ENCODE measurements at regions not wholly inside any gene's neighbourhood (a gene's known extent, or its start where the extent isn't known, plus 50 kb on each side); places are given as distances from the start of the nearest gene placed in this dataset.

- in situ Hi-C loops (cut with HindIII; ENCODE audit: extremely low pct_ligation_motif_present, low pct_unique_long_range_greater_than_20kb) (no loop called here), intact Hi-C loops (cut with micrococcal nuclease; ENCODE audit: unreplicated experiment) (no loop called here)
- no TSS peak for BruUV-seq (replicated peaks)
- Histone ChIP-seq H3K4me1 (ENCODE audit: insufficient read depth, low read length) (no peaks in the 10 kb centered on the region), H3K79me2 (ENCODE audit: insufficient read depth, low read length) (no peaks in the 10 kb centered on the region), H3K27ac (ENCODE audit: extremely low read length, insufficient read depth, low read length) (no peak overlapping the region), H3K4me3 (replicated peaks in 1 of 3; ENCODE audit: insufficient read depth in 1 of 3, low read depth in 2 of 3, low read length in 3 of 3) (no peak overlapping the region), H3K27me3 (ENCODE audit: control insufficient read depth in 1 of 2, insufficient read depth in 2 of 2, low read length in 2 of 2) (peaks cover 0 to 13% of the 10 kb centered on the region in 2 experiments; a peak in 2 of 5 replicates), H4K20me1 (ENCODE audit: insufficient read depth, low read length) (no peaks in the 10 kb centered on the region), H3K4me2 (ENCODE audit: low read depth, low read length) (no peak overlapping the region), H2AFZ (ENCODE audit: low read length) (no peak overlapping the region), H3K9me3 (ENCODE audit: low read length) (no peaks in the 10 kb centered on the region), H3K36me3 (replicated peaks in 1 of 2; ENCODE audit: control insufficient read depth in 1 of 2, insufficient read depth in 2 of 2, low read length in 2 of 2) (no peaks in the 10 kb centered on the region), H3K9ac (ENCODE audit: insufficient read depth, low read depth, low read length) (no peak overlapping the region)
- FAIRE-seq, result no peak
- no peak for ATAC-seq
- TF ChIP-seq ZFAT (CRISPR knock-in tag; conservative IDR thresholded peaks at IDR 0.05) (no peak), ZNF432 (CRISPR knock-in tag; IDR thresholded peaks at IDR 0.05; ENCODE audit: borderline replicate concordance) (no peak), STAG1 (CRISPR knock-in tag; IDR thresholded peaks at IDR 0.05) (no peak), TGIF2 (CRISPR knock-in tag; IDR thresholded peaks at IDR 0.05) (no peak), SALL2 (CRISPR knock-in tag; IDR thresholded peaks at IDR 0.05) (no peak), TFDP1 (CRISPR knock-in tag; IDR thresholded peaks at IDR 0.05; ENCODE audit: borderline replicate concordance) (no peak), ZBTB38 (CRISPR knock-in tag; IDR thresholded peaks at IDR 0.05) (no peak), ZNF672 (CRISPR knock-in tag; IDR thresholded peaks at IDR 0.05) (no peak), HOXA7 (CRISPR knock-in tag; IDR thresholded peaks at IDR 0.05) (no peak), RAD51 (IDR thresholded peaks at IDR 0.05; ENCODE audit: borderline replicate concordance) (no peak), ELF1 (CRISPR knock-in tag; IDR thresholded peaks at IDR 0.05) (no peak), CSRNP1 (CRISPR knock-in tag; IDR thresholded peaks at IDR 0.05) (no peak), MTA3 (CRISPR knock-in tag; IDR thresholded peaks at IDR 0.05) (no peak), ZNF747 (CRISPR knock-in tag; IDR thresholded peaks at IDR 0.05; ENCODE audit: borderline replicate concordance) (no peak), FOSL1 (CRISPR knock-in tag; IDR thresholded peaks at IDR 0.05; ENCODE audit: borderline replicate concordance) (no peak)
- ChIA-PET POLR2A (no interaction called here), CTCF (ENCODE audit: low intra/inter-chr PET ratio, low total read pairs) (no interaction called here)
- DNase-seq (ENCODE audit: low spot score), result no peak
- 40% methylated on average over 8 of the region's 13 CpGs for WGBS (ENCODE audit: low lambda C conversion rate)
Measured at GRCh38 chr1:14140831-14141401, 440.9 kb downstream of the PRDM2 start.
